Endodermal cell (in vitro differentiated cells): ENCODE measurements at regions not wholly inside any gene's neighbourhood (a gene's known extent, or its start where the extent isn't known, plus 50 kb on each side); places are given as distances from the start of the nearest gene placed in this dataset.

Experiments used
- DNase-seq: peaks from one replicate; pipeline ENCODE4 v3.0.0-alpha.2; 2017
- H3K27ac ChIP-seq: 2 replicates; pipeline ENCODE4 v1.5.1; 2013; ENCODE audit warnings: mild to moderate bottlenecking, low read depth, low read length, moderate library complexity
- H3K27me3 ChIP-seq: 2 replicates; pipeline ENCODE4 v1.6.1; 2013; ENCODE audit warnings: mild to moderate bottlenecking, low read length, moderate library complexity; ENCODE audit not compliant: insufficient read depth, control insufficient read depth, poor library complexity, severe bottlenecking
- H3K36me3 ChIP-seq: 2 replicates; pipeline ENCODE4 v1.7.0; 2013; ENCODE audit warnings: mild to moderate bottlenecking, low read length, moderate library complexity; ENCODE audit not compliant: control insufficient read depth, insufficient read depth
- H3K4me1 ChIP-seq: one replicate; pipeline ENCODE4 v1.7.0; 2013; ENCODE audit warnings: low read length; ENCODE audit not compliant: control insufficient read depth, insufficient read depth
- H3K4me3 ChIP-seq: 2 replicates; pipeline ENCODE4 v1.5.1; 2013; ENCODE audit warnings: mild to moderate bottlenecking, low read length, moderate library complexity
- H3K9ac ChIP-seq: 2 replicates; pipeline ENCODE4 v1.6.1; 2013; ENCODE audit warnings: mild to moderate bottlenecking, low read length, moderate library complexity; ENCODE audit not compliant: poor library complexity, severe bottlenecking; ENCODE audit errors: extremely low read depth
- H3K9me3 ChIP-seq: 2 replicates; pipeline ENCODE4 v1.6.1; 2013; ENCODE audit warnings: mild to moderate bottlenecking, low read length, moderate library complexity; ENCODE audit not compliant: control insufficient read depth
- H3K27ac Mint-ChIP-seq: 2 replicates; pipeline ENCODE4 v1.8.0; 2020; ENCODE audit warnings: mixed read lengths
- H3K27me3 Mint-ChIP-seq: 2 replicates; pipeline ENCODE4 v1.8.0; 2021; ENCODE audit warnings: mild to moderate bottlenecking, mixed read lengths; ENCODE audit not compliant: insufficient read depth
- H3K36me3 Mint-ChIP-seq: 2 replicates; pipeline ENCODE4 v1.8.0; 2020; ENCODE audit warnings: low read depth, mixed read lengths
- H3K4me1 Mint-ChIP-seq: 2 replicates; pipeline ENCODE4 v1.8.0; 2020; ENCODE audit warnings: mixed read lengths
- H3K4me3 Mint-ChIP-seq: 2 replicates; pipeline ENCODE4 v1.8.0; 2020; ENCODE audit warnings: mild to moderate bottlenecking, moderate library complexity, mixed read lengths
- H3K9me3 Mint-ChIP-seq: 2 replicates; pipeline ENCODE4 v1.8.0; 2020; ENCODE audit warnings: mild to moderate bottlenecking, mixed read lengths
- WGBS, 2 experiments: methylation state at CpG; one replicate each; pipeline versions ENCODE4 v1.1.5 to v1.1.7; 2013; ENCODE audit warnings: missing lambda C conversion rate in 2 of 2, mixed read lengths in 1 of 2; ENCODE audit not compliant: insufficient coverage in 1 of 2, insufficient read length in 1 of 2; 5-methylcytosine and 5-hydroxymethylcytosine counted together
- TF ChIP-seq, protein P1 (sequence below): fragments of 200-600 bp; sonication (generic); conservative IDR thresholded peaks from 2 replicates; pipeline ENCODE4 v1.5.0; 2021; ENCODE audit warnings: antibody characterized with exemption, mild to moderate bottlenecking

DNA sequence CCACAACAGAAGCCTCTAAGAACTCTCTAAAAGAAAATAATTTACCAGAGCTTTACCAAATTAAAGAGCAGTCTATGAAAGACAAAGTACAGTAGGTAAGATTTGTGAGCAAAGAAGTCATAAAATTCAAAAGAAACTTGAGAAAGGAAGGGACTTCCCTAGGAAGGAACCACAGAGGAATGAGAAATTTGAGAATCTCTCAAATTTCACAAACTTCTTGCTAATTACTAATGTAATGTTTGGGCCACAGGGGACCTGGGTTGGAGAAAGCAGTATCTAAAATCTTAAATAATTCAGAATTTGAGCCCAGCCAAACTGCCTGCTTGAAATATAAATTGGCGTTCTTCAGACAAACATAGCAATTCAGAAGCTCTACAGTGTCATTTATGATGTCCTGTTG, 225.0 kb upstream of the PRR16 start:
- Mint-ChIP-seq H3K4me1 (no peaks in the 10 kb centered on the region), H3K9me3 (no peaks in the 10 kb centered on the region), H3K27me3 (no peaks in the 10 kb centered on the region), H3K36me3 (no peaks in the 10 kb centered on the region), H3K4me3 (no peak overlapping the region), H3K27ac (no peak overlapping the region)
- 86% methylated on average over 1 of the region's 1 CpG; no CpG with 5 or more reads in 1 of the 2 experiments for WGBS, 2 experiments
- Histone ChIP-seq H3K9ac (no peak overlapping the region), H3K4me3 (no peak overlapping the region), H3K27me3 (no peaks in the 10 kb centered on the region), H3K27ac (no peak overlapping the region), H3K36me3 (no peaks in the 10 kb centered on the region), H3K4me1 (no peaks in the 10 kb centered on the region), H3K9me3 (no peaks in the 10 kb centered on the region)
- TF ChIP-seq, protein P1, sequence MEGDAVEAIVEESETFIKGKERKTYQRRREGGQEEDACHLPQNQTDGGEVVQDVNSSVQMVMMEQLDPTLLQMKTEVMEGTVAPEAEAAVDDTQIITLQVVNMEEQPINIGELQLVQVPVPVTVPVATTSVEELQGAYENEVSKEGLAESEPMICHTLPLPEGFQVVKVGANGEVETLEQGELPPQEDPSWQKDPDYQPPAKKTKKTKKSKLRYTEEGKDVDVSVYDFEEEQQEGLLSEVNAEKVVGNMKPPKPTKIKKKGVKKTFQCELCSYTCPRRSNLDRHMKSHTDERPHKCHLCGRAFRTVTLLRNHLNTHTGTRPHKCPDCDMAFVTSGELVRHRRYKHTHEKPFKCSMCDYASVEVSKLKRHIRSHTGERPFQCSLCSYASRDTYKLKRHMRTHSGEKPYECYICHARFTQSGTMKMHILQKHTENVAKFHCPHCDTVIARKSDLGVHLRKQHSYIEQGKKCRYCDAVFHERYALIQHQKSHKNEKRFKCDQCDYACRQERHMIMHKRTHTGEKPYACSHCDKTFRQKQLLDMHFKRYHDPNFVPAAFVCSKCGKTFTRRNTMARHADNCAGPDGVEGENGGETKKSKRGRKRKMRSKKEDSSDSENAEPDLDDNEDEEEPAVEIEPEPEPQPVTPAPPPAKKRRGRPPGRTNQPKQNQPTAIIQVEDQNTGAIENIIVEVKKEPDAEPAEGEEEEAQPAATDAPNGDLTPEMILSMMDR, result no peak
- no peak for DNase-seq

DNA sequence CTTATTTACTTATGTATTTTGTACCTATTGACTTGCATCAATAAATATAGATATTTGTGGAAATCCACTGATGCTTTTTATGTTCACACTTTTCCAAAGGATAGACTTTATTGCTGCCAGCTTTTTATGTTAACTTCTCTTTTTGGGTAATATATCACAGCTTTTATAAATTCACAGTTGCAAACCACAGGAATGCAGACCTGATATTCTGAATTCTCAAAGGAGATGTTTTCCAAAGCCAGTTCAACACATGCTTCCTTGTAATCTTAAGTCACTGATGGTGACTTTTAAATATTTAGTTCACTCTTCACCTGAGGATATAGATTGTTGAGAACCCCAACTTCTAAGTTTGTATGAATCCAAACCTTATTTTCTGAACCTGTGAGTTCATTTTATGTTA, 223.4 kb upstream of the PRR16 start:
- Histone ChIP-seq H3K9me3 (no peaks in the 10 kb centered on the region), H3K27me3 (no peaks in the 10 kb centered on the region), H3K4me3 (no peak overlapping the region), H3K9ac (no peak overlapping the region), H3K27ac (no peak overlapping the region), H3K4me1 (no peaks in the 10 kb centered on the region), H3K36me3 (no peaks in the 10 kb centered on the region)
- Mint-ChIP-seq H3K4me3 (no peak overlapping the region), H3K27ac (no peak overlapping the region), H3K27me3 (no peaks in the 10 kb centered on the region), H3K9me3 (no peaks in the 10 kb centered on the region), H3K36me3 (no peaks in the 10 kb centered on the region), H3K4me1 (no peaks in the 10 kb centered on the region)
- DNase-seq, result no peak
- TF ChIP-seq, protein P1, result no peak

DNA sequence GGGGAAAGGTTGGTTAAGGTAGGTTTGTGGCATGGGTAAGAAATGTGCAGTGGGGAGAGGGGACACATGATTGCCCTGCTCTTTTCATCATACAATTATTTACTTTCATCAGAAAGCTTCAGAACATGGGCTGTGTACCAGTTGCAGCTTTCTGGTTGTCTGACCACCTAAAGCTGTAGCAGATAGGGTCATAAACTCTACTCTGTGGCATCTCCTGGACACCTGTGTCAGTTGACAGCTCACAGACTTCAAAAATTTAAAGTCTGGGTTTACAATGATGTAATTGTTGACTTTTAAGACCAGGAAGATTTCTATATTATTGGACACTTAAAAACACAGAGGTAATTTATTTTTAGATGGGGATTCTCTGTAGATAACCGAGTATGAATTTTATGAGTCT, 222.7 kb upstream of the PRR16 start:
- Mint-ChIP-seq H3K9me3 (no peaks in the 10 kb centered on the region), H3K27ac (no peak overlapping the region), H3K4me1 (no peaks in the 10 kb centered on the region), H3K4me3 (no peak overlapping the region), H3K36me3 (no peaks in the 10 kb centered on the region), H3K27me3 (no peaks in the 10 kb centered on the region)
- H3K4me3 ChIP-seq, result no peak overlapping the region
- H3K9ac ChIP-seq, result no peak overlapping the region
- TF ChIP-seq, protein P1, result no peak
- no peaks in the 10 kb centered on the region for H3K9me3 ChIP-seq
- WGBS, 2 experiments, result 81% methylated on average over 1 of the region's 1 CpG; no CpG with 5 or more reads in 1 of the 2 experiments
- H3K36me3 ChIP-seq, result no peaks in the 10 kb centered on the region
- no peaks in the 10 kb centered on the region for H3K4me1 ChIP-seq
- no peak overlapping the region for H3K27ac ChIP-seq
- DNase-seq, result no peak
- no peaks in the 10 kb centered on the region for H3K27me3 ChIP-seq
